Ramos (cell line): ENCODE measurements at regions not wholly inside any gene's neighbourhood (a gene's known extent, or its start where the extent isn't known, plus 50 kb on each side); places are given as distances from the start of the nearest gene placed in this dataset.

ENCODE experiments used
- in situ Hi-C: fragments of 300-500 bp; cut with MboI; formaldehyde crosslinking; loops from one replicate; pipeline ENCODE4 v1.14.3; 2022; ENCODE audit warnings: low sequenced_read_pairs; ENCODE audit not compliant: unreplicated experiment

DNA sequence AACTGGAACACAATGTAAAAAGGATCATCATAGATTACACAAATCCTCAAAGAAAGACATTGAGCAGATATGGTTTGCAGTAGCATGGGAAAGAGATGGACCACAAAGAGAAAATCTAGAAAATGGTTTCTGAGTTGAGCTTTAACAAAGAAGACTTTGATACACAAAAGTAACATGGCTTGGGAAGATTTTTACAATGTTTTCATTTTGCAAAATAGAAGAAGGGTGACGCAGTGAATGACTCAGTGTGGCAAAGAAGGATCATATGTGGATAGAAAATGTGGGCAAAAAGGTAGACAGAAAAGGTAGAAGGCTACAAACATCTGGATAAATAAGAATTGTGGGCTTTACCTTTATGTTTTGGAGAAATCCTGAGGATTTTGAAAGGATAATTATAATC lies 1220.5 kb downstream of the PCDH17 start:
- in situ Hi-C loops, result no loop called here

DNA sequence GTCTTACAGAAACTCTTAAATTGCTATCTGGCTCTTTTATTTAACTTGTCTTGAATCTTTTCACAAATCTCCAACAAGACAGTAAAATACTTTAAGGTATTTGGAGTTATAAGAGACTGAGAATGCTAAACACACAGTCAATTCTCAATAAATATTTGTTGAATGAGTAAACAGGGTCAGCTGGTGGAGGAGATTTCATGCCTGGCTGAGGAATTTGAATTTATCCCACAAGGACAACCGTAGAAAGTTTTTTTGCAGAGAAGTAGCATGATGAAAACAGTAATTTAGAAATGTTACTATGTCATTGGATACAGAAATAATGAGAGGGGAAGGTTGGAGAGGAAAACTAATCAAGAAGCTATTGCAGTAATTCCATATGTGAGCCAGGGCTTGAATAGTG lies 1223.7 kb downstream of the PCDH17 start:
- in situ Hi-C loops, result no loop called here

DNA sequence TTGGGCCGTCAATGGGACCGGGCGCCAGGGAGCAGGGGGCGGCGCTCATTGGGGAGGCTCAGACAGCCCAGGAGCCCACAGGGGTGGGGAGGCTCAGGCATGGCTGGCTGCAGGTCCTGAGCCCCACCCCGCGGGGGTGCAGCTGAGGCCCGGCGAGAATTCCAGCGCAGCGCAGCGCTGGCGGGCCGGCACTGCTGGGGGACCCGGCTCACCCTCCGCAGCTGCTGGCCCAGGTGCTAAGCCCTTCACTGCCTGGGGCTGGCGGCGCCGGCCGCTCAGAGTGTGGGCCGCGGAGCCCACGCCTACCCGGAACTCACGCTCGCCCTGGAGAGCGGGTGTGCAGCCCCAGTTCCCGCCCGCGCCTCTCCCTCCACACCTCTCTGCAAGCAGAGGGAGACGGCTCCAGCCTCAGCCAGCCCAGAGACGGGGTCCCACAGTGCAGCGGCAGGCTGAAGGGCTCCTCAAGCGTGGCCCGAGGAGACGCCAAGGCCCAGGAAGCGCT lies 1227.4 kb downstream of the PCDH17 start:
- in situ Hi-C loops, result no loop called here

DNA sequence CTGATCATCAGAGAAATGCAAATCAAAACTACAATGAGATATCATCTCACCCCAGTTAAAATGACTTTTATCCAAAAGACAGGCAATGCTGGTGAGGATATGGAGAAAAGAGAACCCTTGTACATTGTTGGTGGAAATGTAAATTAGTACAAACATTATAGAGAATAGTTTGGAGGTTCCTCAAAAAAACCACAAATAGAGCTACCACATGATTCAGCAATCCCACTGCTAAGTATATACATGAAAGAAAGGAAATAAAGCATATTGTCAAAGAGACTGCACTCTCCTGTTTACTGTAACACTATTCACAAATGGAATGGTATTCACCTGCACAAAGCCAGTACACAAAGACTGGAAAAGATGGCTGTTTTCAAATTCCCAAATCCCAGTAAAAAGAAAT lies 1233.7 kb downstream of the PCDH17 start:
- in situ Hi-C loops, result no loop called here

- in situ Hi-C loops, result no loop called here
These were observed 1238.0 kb downstream of the PCDH17 start for GRCh38 chr13:58869566-58869965.

- in situ Hi-C loops, result no loop called here
These were observed 1244.9 kb downstream of the PCDH17 start for GRCh38 chr13:58876473-58876872.

- in situ Hi-C loops, result no loop called here
These were observed 1247.6 kb downstream of the PCDH17 start for GRCh38 chr13:58879114-58879513.

GRCh38 chr13:58882516-58882915 lies 1251.0 kb downstream of the PCDH17 start:
- in situ Hi-C loops, result no loop called here

DNA sequence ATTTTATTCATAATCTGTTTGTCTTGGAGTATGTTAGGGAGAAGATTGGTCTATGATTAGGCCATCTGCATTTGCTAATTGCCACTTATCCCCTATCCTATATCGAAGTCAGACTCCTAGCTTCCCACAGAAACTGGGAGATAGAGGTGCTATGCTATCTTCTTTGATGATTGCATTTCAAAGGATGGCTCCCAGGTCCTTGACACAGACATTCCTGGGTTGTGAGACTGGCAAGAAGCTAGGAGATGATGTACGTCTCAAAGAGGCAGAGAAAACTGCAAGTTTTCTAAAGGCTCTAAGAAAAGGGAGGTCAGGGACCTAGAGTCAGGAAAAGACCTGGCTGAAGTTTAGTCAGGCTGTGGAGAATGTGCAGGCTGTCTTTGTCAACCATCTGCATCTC lies 1251.9 kb downstream of the PCDH17 start:
- in situ Hi-C loops, result no loop called here

GRCh38 chr13:58884353-58885209 lies 1253.0 kb downstream of the PCDH17 start:
- in situ Hi-C loops, result no loop called here

DNA sequence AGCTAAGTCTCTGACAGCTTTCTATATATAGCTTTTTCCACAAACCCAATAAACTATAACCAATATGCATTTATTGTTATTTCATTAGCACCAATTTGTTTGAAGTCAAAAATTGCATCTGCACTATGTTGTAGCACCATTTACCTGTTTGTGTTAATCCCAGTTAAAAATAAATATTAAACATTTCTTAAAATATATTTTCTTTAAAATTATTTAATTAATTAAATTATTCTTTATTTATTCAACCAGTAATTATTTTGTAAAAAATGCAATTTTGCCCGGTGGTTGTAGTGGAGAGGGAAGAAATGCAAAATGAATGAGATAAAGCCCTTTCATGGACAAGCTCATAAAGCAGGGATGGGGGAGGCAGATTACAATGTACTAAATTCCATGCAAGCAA lies 1257.9 kb downstream of the PCDH17 start:
- in situ Hi-C loops, result no loop called here

GRCh38 chr13:58893396-58893795 lies 1261.9 kb downstream of the PCDH17 start:
- in situ Hi-C loops, result no loop called here

DNA sequence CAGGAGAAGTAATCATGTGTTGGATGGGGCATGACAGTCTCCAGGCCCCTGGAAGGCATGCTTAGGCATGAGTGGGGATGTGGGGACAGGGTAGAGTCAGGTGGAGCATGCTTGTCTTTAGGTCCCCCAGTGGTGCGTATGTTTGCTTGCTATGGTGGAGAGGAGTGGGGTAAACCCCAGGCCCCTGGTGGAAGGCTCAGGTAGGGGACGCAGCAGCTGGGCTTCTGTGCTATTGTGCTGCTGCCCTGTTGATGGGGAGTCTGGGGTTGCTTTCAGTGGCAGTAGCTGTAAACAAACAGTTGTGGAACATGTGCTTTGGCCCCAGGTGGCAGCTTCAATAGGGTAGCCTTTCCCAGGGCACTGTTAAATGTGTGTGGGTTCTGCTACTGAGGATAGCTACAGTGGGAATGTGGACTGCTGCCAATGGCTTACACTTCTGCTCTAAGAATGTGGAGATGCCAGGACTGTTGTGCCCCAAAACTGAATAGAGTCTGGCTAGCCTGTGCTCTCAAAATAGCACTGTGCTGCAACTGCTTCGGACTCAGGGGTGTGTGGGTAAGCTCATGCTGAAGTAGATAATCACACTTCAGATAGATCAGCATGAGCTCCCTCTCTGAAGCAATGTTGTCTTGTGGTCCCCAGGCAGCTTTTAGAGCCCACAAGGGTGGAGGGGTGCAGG lies 1257.3 kb downstream of the DIAPH3 start:
- in situ Hi-C loops, result no loop called here

GRCh38 chr13:58907347-58907746 lies 1256.4 kb downstream of the DIAPH3 start:
- in situ Hi-C loops, result no loop called here

- in situ Hi-C loops, result no loop called here
These were observed 1255.6 kb downstream of the DIAPH3 start for GRCh38 chr13:58908019-58908679.

GRCh38 chr13:58919551-58919950 lies 1244.2 kb downstream of the DIAPH3 start:
- in situ Hi-C loops, result no loop called here

GRCh38 chr13:58921129-58921528 lies 1242.6 kb downstream of the DIAPH3 start:
- in situ Hi-C loops, result no loop called here

- in situ Hi-C loops, result no loop called here
These were observed 1236.9 kb downstream of the DIAPH3 start for GRCh38 chr13:58926858-58927257.

DNA sequence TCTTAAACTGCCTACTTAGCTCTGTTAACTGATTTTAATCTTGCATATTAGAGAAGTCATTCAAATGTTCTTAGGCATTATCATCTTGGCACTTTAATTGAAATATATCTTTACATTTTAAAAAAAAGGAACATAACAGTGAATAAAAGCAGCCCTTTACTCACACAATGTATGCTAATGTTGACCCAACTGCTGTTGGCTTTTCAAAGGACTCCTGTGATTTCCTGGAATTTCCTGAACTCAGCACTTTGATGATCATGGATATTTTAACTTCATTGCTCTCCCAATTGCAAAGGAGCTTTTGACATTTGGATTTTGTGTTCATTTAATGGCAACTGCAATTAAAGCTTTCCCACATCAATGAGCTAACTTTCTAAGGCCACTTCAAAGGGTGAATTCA lies 1230.3 kb downstream of the DIAPH3 start:
- in situ Hi-C loops, result no loop called here

GRCh38 chr13:58935689-58936088 lies 1228.0 kb downstream of the DIAPH3 start:
- in situ Hi-C loops, result no loop called here

DNA sequence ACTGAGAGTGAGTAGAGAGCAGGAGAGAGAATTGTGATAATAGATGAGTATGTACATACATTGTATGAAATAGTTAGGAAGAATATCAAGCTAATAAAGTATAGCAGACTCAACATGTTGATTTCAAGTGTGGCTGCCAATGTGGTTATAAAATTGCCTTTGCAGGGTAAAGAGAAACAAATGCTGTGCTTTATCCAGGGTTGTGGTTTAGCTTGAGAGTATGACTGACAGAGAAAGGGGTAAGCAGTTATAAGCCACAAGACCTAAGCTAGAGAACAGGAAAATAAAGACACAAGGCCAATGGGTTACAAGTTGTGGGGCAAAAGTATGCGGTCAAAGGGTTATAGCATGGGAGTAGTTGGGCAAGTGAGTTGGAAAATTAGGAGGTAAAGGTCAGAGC lies 1217.5 kb downstream of the DIAPH3 start:
- in situ Hi-C loops, result no loop called here
